HG03045 (cell line): ENCODE measurements at regions not wholly inside any gene's neighbourhood (a gene's known extent, or its start where the extent isn't known, plus 50 kb on each side); places are given as distances from the start of the nearest gene placed in this dataset.

ENCODE experiments used
- ATAC-seq: cut with Tn5 transposase; IDR thresholded peaks from one replicate; pipeline ENCODE4 v1.9.1; 2021; ENCODE audit warnings: mild to moderate bottlenecking, moderate library complexity; ENCODE audit not compliant: unreplicated experiment

DNA sequence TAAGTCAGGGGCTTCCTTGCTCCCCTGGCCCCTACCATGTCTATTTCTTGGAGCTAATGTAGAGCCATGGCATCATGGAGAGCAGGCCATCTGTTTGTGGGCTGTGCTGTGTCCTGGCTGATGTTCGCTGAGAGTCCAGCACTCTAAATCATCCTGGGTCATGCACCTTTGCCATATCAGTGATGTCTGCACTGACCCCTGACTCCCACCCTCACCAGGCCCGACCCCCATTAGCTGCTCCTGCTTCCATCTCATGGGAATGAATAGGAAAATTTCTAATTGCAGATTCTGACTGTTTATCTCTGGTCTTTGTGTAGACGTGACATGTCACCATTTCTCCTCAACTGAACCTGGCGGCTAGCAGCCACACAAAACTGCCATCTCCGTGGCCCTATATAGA is 236.9 kb downstream of the NSG2 start:
- ATAC-seq = no peak

DNA sequence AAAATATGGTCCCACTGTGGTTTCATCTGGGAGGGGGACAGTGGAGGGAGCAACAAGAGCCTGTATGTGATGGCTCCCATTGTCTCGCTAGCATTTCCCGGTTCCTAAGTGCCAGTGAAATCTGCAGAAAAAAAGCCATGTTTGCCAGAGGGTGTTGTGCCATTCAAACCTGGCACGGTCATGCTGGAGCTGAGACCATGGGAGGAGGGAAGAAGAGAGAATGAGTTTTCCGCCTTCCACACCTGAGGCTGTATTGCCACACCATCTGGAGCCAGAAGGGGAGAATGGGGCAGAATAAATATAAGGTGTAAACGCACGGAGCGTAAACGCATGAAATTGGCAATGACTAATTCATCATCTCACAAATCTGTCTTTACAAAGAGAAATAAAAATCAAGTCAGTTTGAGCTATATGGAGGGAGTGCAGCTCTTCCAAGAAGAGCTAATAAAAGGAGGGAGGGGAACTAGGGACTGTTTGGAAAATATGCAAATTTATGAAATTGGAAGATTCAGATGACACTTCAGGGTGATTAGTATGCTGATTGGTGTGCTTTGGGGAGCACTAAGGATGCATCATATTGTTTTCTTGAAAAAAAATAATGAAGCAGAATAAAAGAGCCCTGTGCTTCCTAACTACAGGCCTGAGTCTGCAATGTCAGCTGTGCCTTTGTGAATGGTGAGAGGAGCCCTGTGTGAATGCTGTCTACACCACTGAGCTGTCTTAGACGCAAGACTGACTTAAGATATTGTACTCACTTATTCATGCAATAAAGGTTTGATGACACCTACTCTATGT is 237.9 kb downstream of the NSG2 start:
- ATAC-seq = no peak

DNA sequence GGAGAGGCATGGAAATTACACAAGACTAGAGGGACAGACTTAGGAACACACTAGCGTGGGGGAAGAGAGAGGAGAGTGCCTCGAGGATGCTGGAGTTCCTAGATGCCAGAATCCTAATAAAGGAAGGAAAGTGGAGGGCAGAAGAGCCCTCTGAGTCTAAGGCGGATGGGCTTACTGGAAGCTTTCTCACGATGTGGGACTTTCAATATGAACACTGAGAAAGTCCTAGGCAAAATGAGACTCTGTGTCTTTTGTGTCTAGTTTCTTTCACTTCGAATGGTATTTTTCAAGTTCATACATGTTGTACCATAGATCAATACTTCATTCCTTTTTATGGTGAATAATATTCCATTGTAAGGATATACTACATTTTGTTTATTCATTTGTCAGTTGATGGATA is 239.4 kb downstream of the NSG2 start:
- no peak for ATAC-seq

DNA sequence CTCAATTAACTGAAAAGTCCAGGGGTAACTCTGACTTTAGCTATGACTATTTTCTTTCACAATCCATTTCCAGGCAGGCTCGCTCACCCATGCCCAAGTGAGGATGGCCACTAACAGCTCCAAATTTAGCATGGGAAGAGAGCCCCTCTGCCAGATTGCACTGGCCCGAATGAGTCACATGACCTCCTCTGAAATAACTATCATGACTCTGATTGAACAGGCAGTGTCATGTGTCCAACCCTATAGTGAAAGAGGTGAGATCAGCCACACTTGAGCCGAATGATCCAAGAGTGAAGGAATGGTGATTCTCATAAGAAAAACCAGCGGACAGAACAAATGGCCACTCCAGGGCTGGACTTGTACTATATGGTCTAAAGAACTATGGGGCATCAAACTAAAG is 242.3 kb downstream of the NSG2 start:
- no peak for ATAC-seq

DNA sequence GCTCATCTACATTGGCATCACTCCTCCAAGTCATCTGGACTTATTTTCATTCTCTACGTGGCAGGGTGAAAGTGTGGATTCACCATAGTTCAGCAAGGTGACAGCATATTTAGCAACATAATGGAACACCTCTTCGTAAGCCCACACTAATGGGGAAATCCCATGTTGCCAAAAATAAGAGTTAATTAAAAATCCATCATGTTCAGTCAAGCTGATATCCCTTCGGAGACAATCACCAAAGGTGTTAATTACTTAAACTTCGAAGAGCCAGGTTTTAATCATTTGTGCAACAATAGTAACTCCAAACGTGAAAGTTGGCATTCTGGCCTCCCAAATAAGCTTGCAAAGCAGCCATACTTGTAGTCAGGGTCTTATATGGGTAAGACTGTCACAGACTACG is 242.9 kb downstream of the NSG2 start:
- no peak for ATAC-seq

DNA sequence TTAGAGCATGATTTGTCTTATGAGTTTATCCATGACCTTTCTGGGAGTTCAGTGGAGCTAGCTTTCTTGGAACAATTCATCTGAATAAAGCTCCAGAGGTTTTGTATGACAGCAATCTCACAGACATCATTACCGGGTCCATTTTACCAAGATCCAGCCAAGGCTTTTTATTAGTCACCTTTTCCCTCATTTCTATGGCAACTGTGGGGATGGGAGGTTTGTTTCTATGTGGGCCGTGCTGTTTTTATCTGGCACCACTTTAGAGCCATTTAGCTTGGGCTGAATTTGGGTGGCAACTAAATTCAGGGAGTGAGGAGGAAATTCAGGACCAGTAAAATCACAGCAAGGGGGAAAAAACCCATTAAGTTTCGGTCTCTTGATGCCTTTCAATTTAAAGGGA is 245.7 kb downstream of the NSG2 start:
- ATAC-seq = no peak

DNA sequence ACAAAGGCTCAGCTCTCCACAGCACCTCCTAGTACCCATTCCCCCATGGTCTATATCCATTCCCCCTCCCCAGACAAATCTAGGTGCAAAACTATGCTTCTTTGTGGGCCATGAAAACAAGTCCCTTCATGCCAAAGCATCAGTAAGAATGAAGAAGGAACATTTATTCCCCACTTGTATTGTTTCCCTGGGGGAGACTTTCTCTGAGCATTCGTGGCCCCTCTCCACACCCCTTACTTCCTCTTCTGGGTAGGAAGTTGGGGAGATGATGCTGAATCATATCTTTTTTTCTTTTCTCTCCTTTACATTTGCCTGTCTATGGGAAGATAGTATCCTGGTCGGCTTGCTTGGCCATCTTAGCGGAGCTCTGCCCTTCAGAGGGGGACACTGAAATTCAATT is 246.8 kb downstream of the NSG2 start:
- no peak for ATAC-seq

DNA sequence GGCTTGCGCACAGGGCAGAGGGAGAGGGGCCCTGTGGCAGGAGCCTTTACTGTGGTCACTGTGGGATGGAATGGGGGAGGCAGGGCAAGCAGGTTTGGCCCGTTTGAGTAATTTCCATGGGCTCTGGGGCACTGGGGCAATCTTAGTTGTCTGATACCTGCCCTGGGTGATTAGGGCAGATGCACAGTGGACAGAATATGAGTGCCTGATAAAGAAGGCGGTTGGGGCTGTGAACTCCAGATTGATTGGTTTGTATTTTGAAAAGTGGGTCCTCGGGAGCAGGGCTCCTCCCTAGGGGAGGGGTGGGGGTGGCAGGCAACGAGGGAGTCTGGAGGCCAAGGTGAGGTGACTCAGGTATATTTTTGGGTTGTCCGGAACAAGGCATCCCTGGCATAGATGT is 247.5 kb downstream of the NSG2 start:
- ATAC-seq = no peak

DNA sequence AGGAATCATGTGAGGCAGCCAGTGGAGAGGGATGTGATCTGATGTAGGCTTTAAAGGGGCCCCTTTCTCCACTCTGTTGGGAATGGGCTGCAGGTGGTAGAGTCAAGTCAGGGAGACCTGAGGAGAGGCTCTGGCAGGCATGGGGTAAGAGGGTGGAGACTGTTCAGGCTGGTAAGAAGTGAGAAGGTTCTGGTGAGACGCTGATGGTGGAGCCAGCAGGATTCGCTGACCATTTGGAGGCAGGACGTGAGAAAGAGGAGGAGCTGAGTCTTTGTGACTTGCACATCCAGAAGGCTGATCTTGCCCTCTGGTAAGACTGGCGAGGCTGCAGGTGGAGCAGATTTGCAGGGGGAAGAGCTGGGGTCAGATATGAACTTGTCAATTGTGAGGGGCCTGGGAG is 248.0 kb downstream of the NSG2 start:
- no peak for ATAC-seq

DNA sequence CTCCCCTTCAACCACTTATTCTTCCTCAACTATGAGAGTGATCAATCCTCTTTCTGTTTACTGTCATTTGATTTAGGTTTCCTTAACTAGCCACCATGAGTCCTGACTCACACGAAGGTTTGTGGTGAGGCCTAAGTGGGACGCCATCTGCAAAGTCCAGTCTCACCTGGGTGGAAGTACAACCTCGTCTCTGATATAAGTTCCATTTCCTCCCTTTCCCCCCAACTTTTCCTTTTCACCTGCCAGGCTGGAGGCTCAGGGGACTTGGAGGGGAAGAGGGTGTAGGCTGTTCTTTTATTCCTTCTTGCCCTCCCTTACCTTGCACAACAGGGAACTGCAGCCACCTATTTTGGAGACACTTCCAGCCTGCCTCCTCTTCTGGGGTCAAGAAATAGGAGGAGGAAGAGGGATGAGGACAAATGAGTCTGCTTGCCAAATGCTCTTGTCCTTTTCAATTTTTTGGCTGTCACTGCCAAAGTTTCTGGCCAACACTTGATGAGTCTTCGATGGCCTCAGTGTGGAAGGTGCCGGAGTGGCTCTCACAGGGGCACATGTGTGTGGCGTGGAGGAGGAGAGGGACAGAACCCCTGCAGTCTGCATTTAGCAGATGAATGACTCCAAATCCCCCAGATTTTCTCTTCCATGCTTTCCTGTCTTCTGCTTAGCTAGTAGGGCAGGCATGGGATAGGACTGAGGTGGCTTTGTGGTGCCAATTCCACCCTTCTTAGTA is 249.6 kb downstream of the NSG2 start:
- ATAC-seq = no peak

DNA sequence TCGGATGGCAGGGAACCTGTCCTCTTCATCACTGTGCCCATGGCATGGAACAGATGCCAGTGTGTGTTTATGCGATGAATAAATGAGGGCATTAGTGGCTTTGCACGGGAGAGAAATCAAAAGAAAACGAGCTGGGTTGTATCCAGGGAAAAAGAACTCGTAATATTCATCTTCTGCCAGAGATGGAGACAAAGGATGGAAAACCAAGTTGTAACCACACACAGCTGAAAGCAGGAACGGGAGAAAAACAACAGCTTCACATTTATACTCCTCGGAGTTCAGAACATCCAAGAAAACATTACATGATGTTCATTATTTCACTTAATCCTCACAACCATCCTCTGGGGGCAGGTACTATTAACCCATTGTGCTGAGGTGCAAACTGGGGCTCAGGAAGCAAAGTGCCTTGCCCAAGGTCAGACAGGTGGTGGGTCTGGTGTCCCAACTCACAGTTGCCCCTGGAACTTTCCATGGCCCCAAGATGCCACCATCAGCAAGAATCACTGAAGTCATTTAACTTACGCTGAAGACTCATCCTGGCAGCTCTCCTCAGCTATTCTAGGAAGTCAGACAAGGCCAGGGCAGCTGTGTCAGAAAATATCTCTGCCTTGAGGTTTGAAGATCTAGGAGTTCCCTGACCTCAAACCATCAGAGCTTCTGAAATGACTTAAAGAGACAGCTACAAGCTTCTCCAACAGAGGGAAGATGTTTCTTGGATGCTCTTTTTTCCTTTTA is 250.4 kb downstream of the NSG2 start:
- ATAC-seq = no peak

DNA sequence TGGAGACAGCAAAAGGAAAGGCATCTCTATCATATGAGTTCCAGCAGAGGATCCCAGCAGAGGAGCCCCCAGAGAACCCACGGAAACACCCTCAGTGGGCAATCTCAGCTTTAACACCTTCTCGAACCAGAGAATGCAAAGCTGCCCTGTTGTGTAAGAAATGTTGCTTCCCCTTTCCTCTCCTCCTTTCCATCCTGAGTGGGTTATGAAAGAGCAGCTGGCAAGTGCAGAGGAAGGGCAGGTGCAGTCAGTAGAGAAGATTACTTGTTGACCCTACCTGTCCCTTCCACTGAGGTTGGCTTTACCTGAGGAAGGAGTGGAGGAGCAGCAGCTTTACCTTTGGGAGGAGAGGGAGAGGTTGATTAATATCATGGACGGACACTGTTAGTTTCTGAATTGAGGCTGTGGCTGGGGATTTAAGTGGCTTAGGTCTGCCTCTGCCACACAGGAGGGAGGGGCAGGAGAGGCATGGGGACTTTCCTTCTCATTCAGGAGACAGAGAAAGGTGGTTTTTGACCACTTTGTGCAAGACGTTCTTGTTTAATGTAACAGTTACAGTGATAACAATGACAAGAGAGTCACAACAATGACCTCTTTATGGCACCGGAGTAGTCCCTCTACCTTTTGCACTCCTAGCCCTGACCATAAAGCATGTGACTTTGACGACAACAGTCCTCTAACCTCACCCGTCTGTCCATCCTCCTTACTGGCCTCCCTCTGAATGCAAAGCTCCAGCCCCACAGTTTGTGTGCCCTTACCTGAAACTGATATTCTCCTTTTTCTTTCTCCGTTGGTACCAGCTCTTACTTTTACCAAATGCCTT is 254.8 kb downstream of the NSG2 start:
- ATAC-seq = no peak

DNA sequence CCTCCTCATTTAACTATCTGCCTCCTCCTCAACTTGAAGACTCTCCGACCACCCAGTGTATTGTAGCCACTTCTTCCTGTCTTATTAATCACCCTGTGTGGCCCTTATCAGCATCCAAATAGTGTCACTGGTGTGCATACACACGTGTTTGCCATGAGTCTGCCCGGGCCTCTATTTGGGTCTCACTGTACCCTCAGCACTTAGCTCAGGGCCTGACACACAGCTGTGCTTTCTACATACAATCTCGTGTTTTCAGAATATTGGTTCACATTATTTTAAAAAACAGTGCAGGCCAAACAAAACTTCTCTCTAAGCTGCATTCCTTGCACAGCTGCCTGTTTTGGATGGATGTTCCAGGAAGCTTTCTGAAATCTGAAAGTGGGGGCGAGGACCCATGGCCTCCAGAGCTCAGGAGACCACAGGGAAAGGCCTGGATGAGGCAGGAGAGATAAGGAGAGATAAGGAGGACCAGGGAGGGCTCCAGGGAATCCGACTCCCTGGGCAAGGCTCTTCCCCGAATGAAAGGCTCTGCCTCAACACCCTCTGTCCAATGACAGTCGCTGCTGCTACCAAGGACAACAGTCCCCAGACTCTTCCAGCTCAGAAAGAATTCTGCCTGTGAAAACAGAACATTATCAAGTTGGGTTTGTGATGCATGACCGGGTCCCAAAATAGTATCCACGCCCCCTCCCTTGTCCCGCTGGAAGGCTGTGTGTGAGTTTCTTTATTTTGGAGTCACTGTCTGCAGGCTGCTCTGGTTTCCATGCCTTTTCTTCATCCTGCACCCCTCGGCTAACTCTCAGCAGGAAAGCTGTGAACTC is 255.6 kb downstream of the NSG2 start:
- no peak for ATAC-seq

DNA sequence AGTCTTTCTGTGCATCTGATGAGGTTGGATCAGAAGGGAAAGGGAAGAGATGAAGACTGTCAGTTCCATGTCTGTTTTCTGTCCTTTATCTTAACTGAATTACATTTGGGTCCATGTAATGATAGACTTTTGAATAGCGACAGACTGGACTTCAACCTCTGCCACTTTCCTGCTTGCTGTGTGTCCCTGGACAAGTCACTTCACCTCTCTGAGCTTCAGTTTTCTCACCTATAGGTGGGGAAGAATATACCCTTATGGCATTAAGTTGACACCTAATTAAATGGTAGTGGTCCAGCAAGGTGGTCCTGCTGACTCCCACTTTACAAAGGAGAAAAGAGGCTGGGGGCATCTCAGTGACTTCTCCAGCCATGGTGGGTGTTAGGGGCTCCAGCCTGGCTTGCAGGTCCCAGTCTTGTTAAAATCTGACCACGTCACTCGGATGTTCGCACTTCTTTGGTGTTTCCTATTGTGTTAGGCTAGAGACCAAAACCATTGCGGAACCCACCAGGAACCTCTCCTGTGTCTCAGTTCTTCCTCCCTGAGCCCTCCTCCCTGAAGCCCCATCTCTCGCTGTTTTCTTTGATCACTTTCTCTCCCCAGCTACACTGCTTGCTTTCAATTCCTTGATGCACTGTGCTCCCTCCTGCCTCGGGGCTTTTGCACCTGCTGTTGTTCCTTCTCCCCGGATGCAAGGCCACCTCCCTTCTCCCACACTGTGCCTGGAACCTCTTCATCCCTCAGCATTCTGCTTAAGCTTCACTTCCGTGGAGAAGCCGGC is 256.5 kb downstream of the NSG2 start:
- ATAC-seq = no peak

DNA sequence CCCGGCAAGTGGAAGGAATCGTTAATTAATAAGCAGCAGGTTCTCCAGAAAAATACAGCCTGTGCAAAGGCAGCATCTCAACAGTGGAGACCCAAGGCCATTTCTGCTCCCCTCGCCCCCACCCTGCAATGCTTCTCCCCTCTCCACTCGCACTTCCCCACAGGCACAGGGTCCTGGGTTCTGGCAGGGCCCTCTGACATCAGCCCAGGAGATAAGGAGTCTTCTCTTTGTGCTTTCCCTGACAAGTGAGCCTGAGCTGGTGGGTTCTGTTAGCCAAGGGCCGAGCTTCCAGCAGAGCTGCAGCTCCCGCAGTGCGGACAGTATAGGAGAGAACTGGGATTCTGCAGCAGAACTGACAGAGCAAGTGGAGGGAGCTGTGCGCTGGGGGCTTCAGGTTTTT is 257.5 kb downstream of the NSG2 start:
- ATAC-seq = no peak

DNA sequence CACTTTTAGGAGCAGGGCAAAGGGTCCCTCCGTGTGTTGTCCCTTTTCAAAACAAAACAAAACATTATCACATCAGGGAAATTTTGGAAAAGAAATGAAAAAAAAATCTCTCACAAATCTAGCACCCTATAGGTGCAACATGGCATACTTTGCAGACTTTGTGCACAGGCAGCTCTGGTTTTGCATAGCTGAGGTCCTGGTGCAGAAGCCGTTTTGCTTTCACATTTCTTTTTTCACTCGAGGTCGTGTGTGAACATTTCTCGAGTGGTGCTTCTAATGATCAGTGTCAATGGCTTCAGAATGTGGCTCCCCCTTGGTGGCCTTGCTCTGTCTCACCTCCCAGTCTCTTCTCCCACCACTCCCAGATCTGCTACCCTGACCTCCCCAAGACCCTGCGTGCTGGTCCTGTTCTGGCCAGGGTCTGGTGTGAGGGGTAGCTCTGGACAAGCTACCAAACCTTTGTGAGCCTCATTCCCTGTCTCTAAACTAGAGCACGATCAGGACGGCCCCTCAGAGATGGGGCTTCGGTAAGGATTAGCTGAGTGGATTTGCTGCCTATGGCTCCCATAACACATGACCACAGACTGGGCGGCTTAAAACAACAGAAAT is 258.0 kb downstream of the NSG2 start:
- no peak for ATAC-seq

DNA sequence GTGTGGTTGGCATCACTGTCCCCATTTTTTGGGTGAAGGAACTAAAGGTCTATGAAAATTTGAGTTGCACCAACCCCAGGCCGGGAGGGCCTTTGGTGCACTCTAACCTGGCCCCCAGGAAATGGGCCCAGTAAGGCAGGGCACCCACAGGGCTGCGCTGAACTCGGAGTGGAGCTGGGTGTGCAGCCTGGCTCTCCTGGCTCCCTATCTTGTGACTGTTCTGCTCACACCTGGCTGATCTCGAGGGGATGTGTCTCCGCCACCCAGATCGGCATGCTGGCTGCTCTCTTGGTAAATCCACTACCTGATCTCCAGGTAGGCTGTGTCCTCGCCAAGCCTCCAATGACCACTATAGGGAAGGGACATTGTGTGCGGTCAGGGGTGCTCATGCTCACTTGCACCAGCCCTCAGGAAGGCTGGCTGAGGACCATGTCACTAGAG is 259.8 kb downstream of the NSG2 start:
- no peak for ATAC-seq

DNA sequence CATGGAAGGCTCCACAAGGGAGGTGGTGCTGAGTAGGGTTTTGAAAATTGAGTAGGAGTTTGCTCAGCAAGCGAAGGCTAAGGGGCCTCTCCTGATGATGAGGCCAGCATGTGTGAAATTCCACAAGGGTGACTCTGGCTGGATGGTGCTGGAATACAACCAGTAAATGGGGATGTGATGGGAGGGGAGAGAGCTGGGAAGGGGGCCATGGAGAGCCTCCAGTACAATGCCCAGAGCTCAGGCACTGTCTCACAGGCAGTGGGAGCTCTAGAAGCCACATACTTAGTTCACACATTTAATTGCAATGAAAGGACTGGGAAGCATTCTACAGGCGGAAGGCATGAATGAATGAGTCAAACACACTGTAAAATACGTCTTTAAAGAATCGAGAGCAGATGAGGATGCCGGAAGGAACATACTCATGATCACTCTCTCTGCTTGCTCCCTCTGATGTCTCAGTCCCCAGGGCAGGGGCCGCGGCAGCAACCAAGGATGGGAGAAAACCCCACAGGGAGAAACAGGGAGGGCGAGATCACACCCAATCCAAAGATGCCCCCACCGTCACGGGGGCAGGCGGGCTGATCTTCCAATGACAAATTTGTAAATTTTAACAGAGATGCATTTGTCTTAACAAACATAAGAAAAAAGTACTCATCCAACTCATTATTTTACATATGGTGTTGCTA is 261.0 kb downstream of the NSG2 start:
- no peak for ATAC-seq
